WTC11 (cell line): ENCODE measurements at regions not wholly inside any gene's neighbourhood (a gene's known extent, or its start where the extent isn't known, plus 50 kb on each side); places are given as distances from the start of the nearest gene placed in this dataset.

ENCODE experiments used
- E2F1 ChIP-seq: sonication (generic); formaldehyde crosslinking; IDR thresholded peaks from 2 replicates; pipeline ENCODE4 v1.8.0; 2022; ENCODE audit warnings: mild to moderate bottlenecking, missing genetic modification reagents
- MAX ChIP-seq: sonication (generic); formaldehyde crosslinking; IDR thresholded peaks from 2 replicates; pipeline ENCODE4 v1.8.0; 2022; ENCODE audit warnings: mild to moderate bottlenecking, missing genetic modification reagents
- MYBL2 ChIP-seq: sonication (generic); formaldehyde crosslinking; IDR thresholded peaks from 2 replicates; pipeline ENCODE4 v1.8.1; 2023; ENCODE audit warnings: mild to moderate bottlenecking, moderate library complexity, missing genetic modification reagents
- NR1H2 ChIP-seq: sonication (generic); formaldehyde crosslinking; IDR thresholded peaks from 2 replicates; pipeline ENCODE4 v1.9.0; 2021; ENCODE audit warnings: mild to moderate bottlenecking, moderate library complexity, missing genetic modification reagents
- TCF7 ChIP-seq: sonication (generic); formaldehyde crosslinking; IDR thresholded peaks from 2 replicates; pipeline ENCODE4 v1.8.0; 2022; ENCODE audit warnings: mild to moderate bottlenecking, low read depth, missing genetic modification reagents, moderate library complexity
- TEAD4 ChIP-seq: sonication (generic); formaldehyde crosslinking; IDR thresholded peaks from 2 replicates; pipeline ENCODE4 v1.8.0; 2022; ENCODE audit warnings: mild to moderate bottlenecking, missing genetic modification reagents
- TP53 ChIP-seq: sonication (generic); formaldehyde crosslinking; IDR thresholded peaks from 2 replicates; pipeline ENCODE4 v1.8.1; 2023; ENCODE audit warnings: mild to moderate bottlenecking, missing genetic modification reagents
- ZNF219 ChIP-seq: sonication (generic); formaldehyde crosslinking; IDR thresholded peaks from 2 replicates; pipeline ENCODE4 v1.8.0; 2023; ENCODE audit warnings: missing genetic modification reagents, mild to moderate bottlenecking, borderline replicate concordance
- ZNF281 ChIP-seq: sonication (generic); formaldehyde crosslinking; IDR thresholded peaks from 2 replicates; pipeline ENCODE4 v1.8.0; 2023; ENCODE audit warnings: mild to moderate bottlenecking, missing genetic modification reagents
- ZNF423 ChIP-seq: fragments of 250-450 bp; sonication (Bioruptor Pico); IDR thresholded peaks from 2 replicates; pipeline ENCODE4 v2.1.2; 2022; ENCODE audit warnings: mild to moderate bottlenecking, moderate library complexity
- TF ChIP-seq, protein P1 (sequence below): fragments of 200-600 bp; IDR thresholded peaks from 2 replicates; pipeline ENCODE4 v1.8.0; 2022; ENCODE audit warnings: antibody characterized with exemption
- TF ChIP-seq, protein P2 (sequence below): fragments of 250-450 bp; sonication (Bioruptor Pico); IDR thresholded peaks from 2 replicates; pipeline ENCODE4 v2.1.2; 2022; ENCODE audit warnings: mild to moderate bottlenecking, moderate library complexity

DNA sequence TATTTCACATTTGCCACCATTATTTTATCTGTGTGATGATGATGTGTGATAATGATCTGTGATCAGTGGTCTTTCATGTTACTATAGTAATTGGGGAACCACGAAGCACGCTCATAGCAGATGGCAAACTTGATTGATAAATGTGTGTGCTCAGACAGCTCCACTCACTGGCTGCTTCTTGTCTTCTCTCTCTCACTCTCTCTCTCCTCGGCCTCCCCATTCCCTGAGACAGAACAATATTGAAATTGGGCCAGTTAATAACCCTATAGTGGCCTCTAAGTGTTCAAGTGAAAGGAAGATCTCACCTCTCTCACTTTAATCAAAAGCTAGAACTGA is 60.7 kb upstream of the RAPGEF4 start:
- no peak for TF ChIP-seq TEAD4 (CRISPR knock-in tag)
- TF ChIP-seq NR1H2 (CRISPR knock-in tag), result no peak
- no peak for TF ChIP-seq TP53
- TF ChIP-seq ZNF219 (CRISPR knock-in tag), result no peak
- no peak for TF ChIP-seq TCF7 (CRISPR knock-in tag)
- TF ChIP-seq, protein P1, sequence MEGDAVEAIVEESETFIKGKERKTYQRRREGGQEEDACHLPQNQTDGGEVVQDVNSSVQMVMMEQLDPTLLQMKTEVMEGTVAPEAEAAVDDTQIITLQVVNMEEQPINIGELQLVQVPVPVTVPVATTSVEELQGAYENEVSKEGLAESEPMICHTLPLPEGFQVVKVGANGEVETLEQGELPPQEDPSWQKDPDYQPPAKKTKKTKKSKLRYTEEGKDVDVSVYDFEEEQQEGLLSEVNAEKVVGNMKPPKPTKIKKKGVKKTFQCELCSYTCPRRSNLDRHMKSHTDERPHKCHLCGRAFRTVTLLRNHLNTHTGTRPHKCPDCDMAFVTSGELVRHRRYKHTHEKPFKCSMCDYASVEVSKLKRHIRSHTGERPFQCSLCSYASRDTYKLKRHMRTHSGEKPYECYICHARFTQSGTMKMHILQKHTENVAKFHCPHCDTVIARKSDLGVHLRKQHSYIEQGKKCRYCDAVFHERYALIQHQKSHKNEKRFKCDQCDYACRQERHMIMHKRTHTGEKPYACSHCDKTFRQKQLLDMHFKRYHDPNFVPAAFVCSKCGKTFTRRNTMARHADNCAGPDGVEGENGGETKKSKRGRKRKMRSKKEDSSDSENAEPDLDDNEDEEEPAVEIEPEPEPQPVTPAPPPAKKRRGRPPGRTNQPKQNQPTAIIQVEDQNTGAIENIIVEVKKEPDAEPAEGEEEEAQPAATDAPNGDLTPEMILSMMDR, result no peak
- no peak for TF ChIP-seq MAX
- TF ChIP-seq, protein P2, sequence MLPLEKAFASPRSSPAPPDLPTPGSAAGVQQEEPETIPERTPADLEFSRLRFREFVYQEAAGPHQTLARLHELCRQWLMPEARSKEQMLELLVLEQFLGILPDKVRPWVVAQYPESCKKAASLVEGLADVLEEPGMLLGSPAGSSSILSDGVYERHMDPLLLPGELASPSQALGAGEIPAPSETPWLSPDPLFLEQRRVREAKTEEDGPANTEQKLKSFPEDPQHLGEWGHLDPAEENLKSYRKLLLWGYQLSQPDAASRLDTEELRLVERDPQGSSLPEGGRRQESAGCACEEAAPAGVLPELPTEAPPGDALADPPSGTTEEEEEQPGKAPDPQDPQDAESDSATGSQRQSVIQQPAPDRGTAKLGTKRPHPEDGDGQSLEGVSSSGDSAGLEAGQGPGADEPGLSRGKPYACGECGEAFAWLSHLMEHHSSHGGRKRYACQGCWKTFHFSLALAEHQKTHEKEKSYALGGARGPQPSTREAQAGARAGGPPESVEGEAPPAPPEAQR (CRISPR knock-in tag), result no peak
- TF ChIP-seq ZNF281 (CRISPR knock-in tag), result no peak
- no peak for TF ChIP-seq E2F1
- TF ChIP-seq MYBL2 (CRISPR knock-in tag), result no peak
- TF ChIP-seq ZNF423, result no peak
